ENCODE measurements at regions not wholly inside any gene's neighbourhood (a gene's known extent, or its start where the extent isn't known, plus 50 kb on each side); places are given as distances from the start of the nearest gene placed in this dataset.

DNA sequence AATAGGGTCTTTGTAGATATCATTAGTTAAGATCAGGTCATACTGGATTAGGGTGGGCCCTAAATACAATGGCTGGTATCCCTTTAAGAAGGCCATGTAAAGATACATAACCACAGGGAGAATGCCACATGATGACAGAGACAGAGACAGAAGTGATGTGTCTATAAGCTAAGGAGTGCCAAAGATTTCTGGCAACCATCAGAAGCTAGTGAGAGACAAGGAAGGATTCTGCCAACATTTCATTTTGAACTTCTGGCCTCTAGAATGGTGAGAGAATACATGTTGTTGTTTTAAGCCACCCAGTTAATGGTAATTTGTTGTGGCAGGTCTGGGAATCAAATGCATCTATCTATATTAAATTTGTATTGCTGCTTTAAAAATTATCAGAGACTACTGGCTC lies 185.5 kb upstream of the CYRIA start:
- ChIA-PET CTCF (no interaction called here), POLR2A (no interaction called here)
- Histone ChIP-seq H3K4me2 (no peak overlapping the region), H3F3A (replicated peaks; ENCODE audit: insufficient read depth) (no peaks in the 10 kb centered on the region), H4K20me1 (ENCODE audit: insufficient read depth) (no peaks in the 10 kb centered on the region), H3K9ac (no peak overlapping the region), H3K27me3 (ENCODE audit: insufficient read depth) (no peaks in the 10 kb centered on the region), H3K4me1 (ENCODE audit: control insufficient read depth in 1 of 2, insufficient read depth in 2 of 2, low read depth in 1 of 2, low read length in 1 of 2) (no peaks in the 10 kb centered on the region), H2AFZ (ENCODE audit: low read depth) (no peak overlapping the region), H3K79me2 (ENCODE audit: insufficient read depth) (no peaks in the 10 kb centered on the region), H3K4me3 (ENCODE audit: low read depth in 2 of 2, low read length in 1 of 2) (no peak overlapping the region), H3K9me3 (no peaks in the 10 kb centered on the region), H3K9me2 (no peaks in the 10 kb centered on the region), H3K27ac (ENCODE audit: low read depth in 2 of 2, low read length in 1 of 2) (no peak overlapping the region), H3K36me3 (replicated peaks in 1 of 2; ENCODE audit: control insufficient read depth in 1 of 2, insufficient read depth in 2 of 2, low read length in 1 of 2) (no peaks in the 10 kb centered on the region)
- TF ChIP-seq, protein P1, sequence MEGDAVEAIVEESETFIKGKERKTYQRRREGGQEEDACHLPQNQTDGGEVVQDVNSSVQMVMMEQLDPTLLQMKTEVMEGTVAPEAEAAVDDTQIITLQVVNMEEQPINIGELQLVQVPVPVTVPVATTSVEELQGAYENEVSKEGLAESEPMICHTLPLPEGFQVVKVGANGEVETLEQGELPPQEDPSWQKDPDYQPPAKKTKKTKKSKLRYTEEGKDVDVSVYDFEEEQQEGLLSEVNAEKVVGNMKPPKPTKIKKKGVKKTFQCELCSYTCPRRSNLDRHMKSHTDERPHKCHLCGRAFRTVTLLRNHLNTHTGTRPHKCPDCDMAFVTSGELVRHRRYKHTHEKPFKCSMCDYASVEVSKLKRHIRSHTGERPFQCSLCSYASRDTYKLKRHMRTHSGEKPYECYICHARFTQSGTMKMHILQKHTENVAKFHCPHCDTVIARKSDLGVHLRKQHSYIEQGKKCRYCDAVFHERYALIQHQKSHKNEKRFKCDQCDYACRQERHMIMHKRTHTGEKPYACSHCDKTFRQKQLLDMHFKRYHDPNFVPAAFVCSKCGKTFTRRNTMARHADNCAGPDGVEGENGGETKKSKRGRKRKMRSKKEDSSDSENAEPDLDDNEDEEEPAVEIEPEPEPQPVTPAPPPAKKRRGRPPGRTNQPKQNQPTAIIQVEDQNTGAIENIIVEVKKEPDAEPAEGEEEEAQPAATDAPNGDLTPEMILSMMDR (IDR thresholded peaks at IDR 0.05), result no peak
- TF ChIP-seq RAD21 (IDR thresholded peaks at IDR 0.05; ENCODE audit: low read length) (no peak), TAF1 (IDR thresholded peaks at IDR 0.05; ENCODE audit: borderline replicate concordance, low read depth, low read length) (no peak), MEF2A (IDR thresholded peaks at IDR 0.05; ENCODE audit: borderline replicate concordance, low read depth) (no peak), SIN3A (IDR thresholded peaks at IDR 0.05; ENCODE audit: borderline replicate concordance, low read depth, low read length) (no peak), GABPA (IDR thresholded peaks at IDR 0.05; ENCODE audit: low read depth) (no peak), MXI1 (IDR thresholded peaks at IDR 0.05; ENCODE audit: low read depth, low read length) (no peak), YY1 (IDR thresholded peaks at IDR 0.05; ENCODE audit: low read depth) (no peak), EP300 (IDR thresholded peaks at IDR 0.05; ENCODE audit: borderline replicate concordance in 1 of 2, low read depth in 1 of 2, low read length in 1 of 2) (no peak), JUND (IDR thresholded peaks at IDR 0.05) (no peak), EZH2phosphoT487 (IDR thresholded peaks at IDR 0.05; ENCODE audit: borderline replicate concordance, low read depth) (no peak)
- TF ChIP-seq, protein P2, sequence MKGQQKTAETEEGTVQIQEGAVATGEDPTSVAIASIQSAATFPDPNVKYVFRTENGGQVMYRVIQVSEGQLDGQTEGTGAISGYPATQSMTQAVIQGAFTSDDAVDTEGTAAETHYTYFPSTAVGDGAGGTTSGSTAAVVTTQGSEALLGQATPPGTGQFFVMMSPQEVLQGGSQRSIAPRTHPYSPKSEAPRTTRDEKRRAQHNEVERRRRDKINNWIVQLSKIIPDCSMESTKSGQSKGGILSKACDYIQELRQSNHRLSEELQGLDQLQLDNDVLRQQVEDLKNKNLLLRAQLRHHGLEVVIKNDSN (IDR thresholded peaks at IDR 0.05; ENCODE audit: borderline replicate concordance, low read depth), result no peak
- TF ChIP-seq, protein P3, sequence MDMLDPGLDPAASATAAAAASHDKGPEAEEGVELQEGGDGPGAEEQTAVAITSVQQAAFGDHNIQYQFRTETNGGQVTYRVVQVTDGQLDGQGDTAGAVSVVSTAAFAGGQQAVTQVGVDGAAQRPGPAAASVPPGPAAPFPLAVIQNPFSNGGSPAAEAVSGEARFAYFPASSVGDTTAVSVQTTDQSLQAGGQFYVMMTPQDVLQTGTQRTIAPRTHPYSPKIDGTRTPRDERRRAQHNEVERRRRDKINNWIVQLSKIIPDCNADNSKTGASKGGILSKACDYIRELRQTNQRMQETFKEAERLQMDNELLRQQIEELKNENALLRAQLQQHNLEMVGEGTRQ (IDR thresholded peaks at IDR 0.05; ENCODE audit: borderline replicate concordance, low read depth, low read length), result no peak
- no peak for DNase-seq

DNA sequence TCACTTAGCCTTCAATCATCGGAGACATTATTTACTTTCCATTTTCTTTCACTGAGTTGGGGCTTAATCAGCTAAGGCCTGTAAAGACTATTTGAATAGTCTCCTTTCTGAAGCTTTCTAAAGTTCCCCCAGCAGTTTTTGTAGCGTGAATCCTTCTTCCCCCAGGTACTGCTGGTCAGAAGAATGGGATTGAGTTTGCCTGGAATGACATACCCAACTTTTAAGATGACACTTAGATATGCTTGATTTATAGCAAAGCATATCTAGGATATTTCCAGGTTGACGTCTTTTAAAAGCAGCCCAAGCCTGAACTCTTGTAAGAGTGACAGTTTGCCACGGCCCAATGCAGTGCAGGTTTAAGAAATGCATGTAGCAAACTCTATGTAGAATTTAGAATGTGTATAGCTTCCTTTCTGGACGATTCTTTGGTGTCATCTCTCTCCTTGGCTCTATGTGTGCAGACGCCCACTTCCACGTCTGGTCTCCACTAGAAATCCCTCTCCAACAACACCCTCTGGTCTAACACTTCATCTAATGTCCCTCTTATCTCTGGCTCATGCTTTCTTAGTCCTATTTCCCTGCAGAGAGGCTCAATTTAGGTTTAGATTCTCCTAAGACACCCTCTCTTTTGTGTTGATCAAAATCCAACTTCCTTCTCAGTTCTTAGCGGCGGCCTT lies 175.0 kb upstream of the CYRIA start:
- ChIA-PET POLR2A (no interaction called here), CTCF (interaction anchor here (1.1 kb wide), 1 partner anchor 469 kb away, joined by 3 read pairs; no protein-coding TSS in a partner anchor)
- WGBS (ENCODE audit: low lambda C conversion rate), result 35% methylated on average over 9 of the region's 9 CpGs
- Histone ChIP-seq H3K4me2 (no peak overlapping the region), H3K27me3 (ENCODE audit: insufficient read depth) (no peaks in the 10 kb centered on the region), H3K4me3 (ENCODE audit: low read depth in 2 of 2, low read length in 1 of 2) (no peak overlapping the region), H3K4me1 (ENCODE audit: control insufficient read depth in 1 of 2, insufficient read depth in 2 of 2, low read depth in 1 of 2, low read length in 1 of 2) (no peaks in the 10 kb centered on the region), H3F3A (replicated peaks; ENCODE audit: insufficient read depth) (no peaks in the 10 kb centered on the region), H3K9ac (no peak overlapping the region), H2AFZ (ENCODE audit: low read depth) (no peak overlapping the region), H4K20me1 (ENCODE audit: insufficient read depth) (no peaks in the 10 kb centered on the region), H3K79me2 (ENCODE audit: insufficient read depth) (no peaks in the 10 kb centered on the region), H3K9me2 (no peaks in the 10 kb centered on the region), H3K9me3 (no peaks in the 10 kb centered on the region), H3K36me3 (replicated peaks in 1 of 2; ENCODE audit: control insufficient read depth in 1 of 2, insufficient read depth in 2 of 2, low read length in 1 of 2) (no peaks in the 10 kb centered on the region), H3K27ac (ENCODE audit: low read depth in 2 of 2, low read length in 1 of 2) (no peak overlapping the region)
- no peak for DNase-seq
- no peak for TF ChIP-seq MXI1 (IDR thresholded peaks at IDR 0.05; ENCODE audit: low read depth, low read length)
- no peak for TF ChIP-seq RAD21 (IDR thresholded peaks at IDR 0.05; ENCODE audit: low read length)
- TF ChIP-seq, protein P4, sequence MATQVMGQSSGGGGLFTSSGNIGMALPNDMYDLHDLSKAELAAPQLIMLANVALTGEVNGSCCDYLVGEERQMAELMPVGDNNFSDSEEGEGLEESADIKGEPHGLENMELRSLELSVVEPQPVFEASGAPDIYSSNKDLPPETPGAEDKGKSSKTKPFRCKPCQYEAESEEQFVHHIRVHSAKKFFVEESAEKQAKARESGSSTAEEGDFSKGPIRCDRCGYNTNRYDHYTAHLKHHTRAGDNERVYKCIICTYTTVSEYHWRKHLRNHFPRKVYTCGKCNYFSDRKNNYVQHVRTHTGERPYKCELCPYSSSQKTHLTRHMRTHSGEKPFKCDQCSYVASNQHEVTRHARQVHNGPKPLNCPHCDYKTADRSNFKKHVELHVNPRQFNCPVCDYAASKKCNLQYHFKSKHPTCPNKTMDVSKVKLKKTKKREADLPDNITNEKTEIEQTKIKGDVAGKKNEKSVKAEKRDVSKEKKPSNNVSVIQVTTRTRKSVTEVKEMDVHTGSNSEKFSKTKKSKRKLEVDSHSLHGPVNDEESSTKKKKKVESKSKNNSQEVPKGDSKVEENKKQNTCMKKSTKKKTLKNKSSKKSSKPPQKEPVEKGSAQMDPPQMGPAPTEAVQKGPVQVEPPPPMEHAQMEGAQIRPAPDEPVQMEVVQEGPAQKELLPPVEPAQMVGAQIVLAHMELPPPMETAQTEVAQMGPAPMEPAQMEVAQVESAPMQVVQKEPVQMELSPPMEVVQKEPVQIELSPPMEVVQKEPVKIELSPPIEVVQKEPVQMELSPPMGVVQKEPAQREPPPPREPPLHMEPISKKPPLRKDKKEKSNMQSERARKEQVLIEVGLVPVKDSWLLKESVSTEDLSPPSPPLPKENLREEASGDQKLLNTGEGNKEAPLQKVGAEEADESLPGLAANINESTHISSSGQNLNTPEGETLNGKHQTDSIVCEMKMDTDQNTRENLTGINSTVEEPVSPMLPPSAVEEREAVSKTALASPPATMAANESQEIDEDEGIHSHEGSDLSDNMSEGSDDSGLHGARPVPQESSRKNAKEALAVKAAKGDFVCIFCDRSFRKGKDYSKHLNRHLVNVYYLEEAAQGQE (IDR thresholded peaks at IDR 0.05; ENCODE audit: low read depth, low read length), result no peak
- TF ChIP-seq TEAD4 (IDR thresholded peaks at IDR 0.05; ENCODE audit: borderline replicate concordance, insufficient read depth), result no peak
- TF ChIP-seq TCF12 (IDR thresholded peaks at IDR 0.05), result no peak
- no peak for TF ChIP-seq MEF2A (IDR thresholded peaks at IDR 0.05; ENCODE audit: borderline replicate concordance, low read depth)
- TF ChIP-seq EP300 (IDR thresholded peaks at IDR 0.05; ENCODE audit: borderline replicate concordance in 1 of 2, low read depth in 1 of 2, low read length in 1 of 2), result no peak
- TF ChIP-seq POLR2AphosphoS5 (IDR thresholded peaks at IDR 0.05; ENCODE audit: low read depth, low read length), result no peak
- TF ChIP-seq, protein P5, sequence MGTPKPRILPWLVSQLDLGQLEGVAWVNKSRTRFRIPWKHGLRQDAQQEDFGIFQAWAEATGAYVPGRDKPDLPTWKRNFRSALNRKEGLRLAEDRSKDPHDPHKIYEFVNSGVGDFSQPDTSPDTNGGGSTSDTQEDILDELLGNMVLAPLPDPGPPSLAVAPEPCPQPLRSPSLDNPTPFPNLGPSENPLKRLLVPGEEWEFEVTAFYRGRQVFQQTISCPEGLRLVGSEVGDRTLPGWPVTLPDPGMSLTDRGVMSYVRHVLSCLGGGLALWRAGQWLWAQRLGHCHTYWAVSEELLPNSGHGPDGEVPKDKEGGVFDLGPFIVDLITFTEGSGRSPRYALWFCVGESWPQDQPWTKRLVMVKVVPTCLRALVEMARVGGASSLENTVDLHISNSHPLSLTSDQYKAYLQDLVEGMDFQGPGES (IDR thresholded peaks at IDR 0.05; ENCODE audit: low read depth, low read length), result no peak
